ENCODE measurements at regions not wholly inside any gene's neighbourhood (a gene's known extent, or its start where the extent isn't known, plus 50 kb on each side); places are given as distances from the start of the nearest gene placed in this dataset.

- TF ChIP-seq POLR2A (IDR thresholded peaks at IDR 0.05) (no peak), CTCF (IDR thresholded peaks at IDR 0.05) (no peak)
Measured at GRCh38 chr11:122604621-122605020, 50.9 kb upstream of the UBASH3B start.

Measured in testis (tissue), 2 donors.